ENCODE measurements at regions not wholly inside any gene's neighbourhood (a gene's known extent, or its start where the extent isn't known, plus 50 kb on each side); places are given as distances from the start of the nearest gene placed in this dataset.

DNA sequence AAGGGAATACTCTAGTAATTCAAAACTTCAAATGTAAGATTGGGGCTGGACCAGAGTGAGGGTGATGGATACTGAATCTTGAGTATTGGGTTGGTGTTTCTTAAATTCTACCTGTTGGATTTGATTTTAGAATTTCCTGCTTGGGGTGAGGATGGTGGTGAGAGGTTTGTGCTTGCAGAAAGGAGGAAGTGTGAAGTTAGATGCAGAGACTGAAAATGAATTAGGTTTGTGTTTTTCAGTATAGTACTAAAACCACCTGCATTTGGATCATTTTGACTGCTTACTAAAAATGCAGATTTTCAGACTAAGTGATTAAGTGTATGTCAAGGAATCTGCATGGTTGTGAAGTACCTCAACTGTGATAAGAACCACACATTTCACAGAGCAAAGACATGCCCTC is 131.5 kb upstream of the CENPE start:
- TF ChIP-seq, protein P1, sequence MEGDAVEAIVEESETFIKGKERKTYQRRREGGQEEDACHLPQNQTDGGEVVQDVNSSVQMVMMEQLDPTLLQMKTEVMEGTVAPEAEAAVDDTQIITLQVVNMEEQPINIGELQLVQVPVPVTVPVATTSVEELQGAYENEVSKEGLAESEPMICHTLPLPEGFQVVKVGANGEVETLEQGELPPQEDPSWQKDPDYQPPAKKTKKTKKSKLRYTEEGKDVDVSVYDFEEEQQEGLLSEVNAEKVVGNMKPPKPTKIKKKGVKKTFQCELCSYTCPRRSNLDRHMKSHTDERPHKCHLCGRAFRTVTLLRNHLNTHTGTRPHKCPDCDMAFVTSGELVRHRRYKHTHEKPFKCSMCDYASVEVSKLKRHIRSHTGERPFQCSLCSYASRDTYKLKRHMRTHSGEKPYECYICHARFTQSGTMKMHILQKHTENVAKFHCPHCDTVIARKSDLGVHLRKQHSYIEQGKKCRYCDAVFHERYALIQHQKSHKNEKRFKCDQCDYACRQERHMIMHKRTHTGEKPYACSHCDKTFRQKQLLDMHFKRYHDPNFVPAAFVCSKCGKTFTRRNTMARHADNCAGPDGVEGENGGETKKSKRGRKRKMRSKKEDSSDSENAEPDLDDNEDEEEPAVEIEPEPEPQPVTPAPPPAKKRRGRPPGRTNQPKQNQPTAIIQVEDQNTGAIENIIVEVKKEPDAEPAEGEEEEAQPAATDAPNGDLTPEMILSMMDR (conservative IDR thresholded peaks at IDR 0.05), result no peak
- TF ChIP-seq EZH2 (IDR thresholded peaks at IDR 0.05; ENCODE audit: low read depth), result no peak

Measured in PC-9 (cell line).